Fibroblast of mammary gland (primary cell): ENCODE measurements at regions not wholly inside any gene's neighbourhood (a gene's known extent, or its start where the extent isn't known, plus 50 kb on each side); places are given as distances from the start of the nearest gene placed in this dataset.

ENCODE experiments used
- DNase-seq: peaks from one replicate; pipeline ENCODE4 v3.0.0-alpha.2; 2010; ENCODE audit warnings: low read depth
- H3K4me3 ChIP-seq: 2 replicates; pipeline ENCODE4 v1.5.1; 2011; ENCODE audit warnings: low read depth, mild to moderate bottlenecking, low read length, moderate library complexity; ENCODE audit not compliant: control insufficient read depth
- TF ChIP-seq, protein P1 (sequence below): conservative IDR thresholded peaks from 2 replicates; pipeline ENCODE4 v1.5.1; 2011; ENCODE audit warnings: low read depth, low read length, inconsistent platforms; ENCODE audit not compliant: control insufficient read depth, insufficient read depth

DNA sequence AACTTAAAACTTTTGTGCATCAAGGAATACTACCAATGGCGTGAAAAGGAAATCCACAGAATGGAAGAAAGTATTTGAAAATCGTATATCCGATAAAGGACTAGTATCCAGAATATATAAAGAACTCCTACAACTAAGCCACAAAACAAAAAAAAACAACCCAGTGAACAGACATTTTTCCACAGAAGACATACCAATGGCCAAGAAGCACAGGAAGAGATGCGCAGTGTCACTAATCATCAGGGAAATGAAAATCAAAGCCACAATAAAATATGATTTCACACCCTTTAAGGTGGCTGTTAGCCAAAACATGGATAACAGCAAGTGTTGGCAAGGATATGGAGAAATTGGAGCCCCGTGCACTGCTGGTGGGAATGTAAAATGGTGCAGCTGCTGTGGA lies 203.3 kb downstream of the SEC14L1 start:
- no peak overlapping the region for H3K4me3 ChIP-seq
- DNase-seq = no peak
- TF ChIP-seq, protein P1, sequence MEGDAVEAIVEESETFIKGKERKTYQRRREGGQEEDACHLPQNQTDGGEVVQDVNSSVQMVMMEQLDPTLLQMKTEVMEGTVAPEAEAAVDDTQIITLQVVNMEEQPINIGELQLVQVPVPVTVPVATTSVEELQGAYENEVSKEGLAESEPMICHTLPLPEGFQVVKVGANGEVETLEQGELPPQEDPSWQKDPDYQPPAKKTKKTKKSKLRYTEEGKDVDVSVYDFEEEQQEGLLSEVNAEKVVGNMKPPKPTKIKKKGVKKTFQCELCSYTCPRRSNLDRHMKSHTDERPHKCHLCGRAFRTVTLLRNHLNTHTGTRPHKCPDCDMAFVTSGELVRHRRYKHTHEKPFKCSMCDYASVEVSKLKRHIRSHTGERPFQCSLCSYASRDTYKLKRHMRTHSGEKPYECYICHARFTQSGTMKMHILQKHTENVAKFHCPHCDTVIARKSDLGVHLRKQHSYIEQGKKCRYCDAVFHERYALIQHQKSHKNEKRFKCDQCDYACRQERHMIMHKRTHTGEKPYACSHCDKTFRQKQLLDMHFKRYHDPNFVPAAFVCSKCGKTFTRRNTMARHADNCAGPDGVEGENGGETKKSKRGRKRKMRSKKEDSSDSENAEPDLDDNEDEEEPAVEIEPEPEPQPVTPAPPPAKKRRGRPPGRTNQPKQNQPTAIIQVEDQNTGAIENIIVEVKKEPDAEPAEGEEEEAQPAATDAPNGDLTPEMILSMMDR = no peak

DNA sequence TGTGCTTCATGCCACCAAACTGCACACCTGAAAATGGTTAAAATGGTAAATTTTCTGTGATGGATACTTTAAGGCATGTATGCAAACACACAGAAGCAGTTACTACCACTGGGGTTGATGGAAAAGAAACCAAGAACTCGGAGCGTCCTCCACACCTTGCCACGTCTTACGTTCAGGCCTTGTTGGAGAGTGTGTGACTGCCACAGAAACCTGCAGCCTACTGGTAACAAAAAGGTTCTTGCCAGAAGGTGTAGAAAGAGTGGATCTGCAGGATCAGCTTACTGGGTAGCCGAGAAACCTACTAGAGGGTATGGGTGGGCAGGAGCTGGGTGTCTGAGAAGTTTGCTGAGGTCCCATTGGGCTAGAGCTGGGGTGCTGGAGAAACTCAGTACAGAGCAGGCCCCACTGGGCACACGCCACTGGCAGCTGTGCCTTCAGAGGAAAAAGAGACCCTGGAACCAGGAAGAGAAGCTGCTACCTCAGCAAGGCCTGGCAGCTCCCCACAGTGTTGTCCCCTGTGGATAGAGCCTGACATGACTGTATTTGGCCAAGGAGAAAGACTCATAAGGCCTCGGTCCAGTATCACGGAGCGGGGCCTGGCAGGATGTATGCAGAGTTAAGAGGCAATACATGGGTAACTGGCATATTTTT lies 204.6 kb downstream of the SEC14L1 start:
- no peak overlapping the region for H3K4me3 ChIP-seq
- TF ChIP-seq, protein P1 = no peak
- peak; percentile 39 for DNase-seq

DNA sequence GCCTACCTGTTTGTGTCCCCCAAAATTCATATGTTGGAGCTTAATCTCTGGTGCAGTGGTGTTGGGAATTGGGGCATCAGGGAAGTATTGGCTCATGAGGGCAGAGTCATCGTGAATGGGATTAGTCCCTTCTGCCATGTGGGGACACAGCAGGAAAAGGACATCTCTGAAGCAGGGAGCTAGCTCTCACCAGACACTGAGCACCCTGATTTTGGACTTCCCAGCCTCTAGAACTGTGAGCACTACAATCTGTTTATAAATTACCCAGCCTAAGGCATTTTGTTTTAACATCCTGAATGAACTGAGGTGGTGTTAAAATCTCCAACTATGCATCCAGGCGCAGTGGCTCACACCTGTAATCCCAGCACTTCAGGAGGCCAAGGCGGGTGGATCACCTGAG lies 206.0 kb downstream of the SEC14L1 start:
- DNase-seq = no peak
- H3K4me3 ChIP-seq = no peak overlapping the region
- TF ChIP-seq, protein P1 = no peak

DNA sequence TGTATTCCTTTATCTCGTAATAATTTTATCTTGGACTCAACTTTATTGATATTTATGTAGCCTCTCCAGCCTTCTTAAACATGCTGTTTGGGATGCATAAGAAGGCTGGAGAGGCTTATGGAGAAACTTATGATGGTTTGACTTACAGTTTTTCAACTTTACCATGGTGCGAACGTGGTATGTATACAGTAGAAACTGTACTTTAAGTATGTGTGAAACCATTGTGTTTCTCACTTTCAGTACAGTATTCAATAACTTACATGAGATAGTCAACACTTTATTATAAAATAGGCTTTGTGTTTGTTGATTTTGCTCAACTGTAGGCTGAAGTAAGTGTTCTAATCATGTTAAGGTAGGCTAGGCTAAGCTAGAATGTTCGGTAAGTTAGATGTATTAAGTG lies 206.8 kb downstream of the SEC14L1 start:
- TF ChIP-seq, protein P1 = no peak
- H3K4me3 ChIP-seq = no peak overlapping the region
- DNase-seq = no peak

DNA sequence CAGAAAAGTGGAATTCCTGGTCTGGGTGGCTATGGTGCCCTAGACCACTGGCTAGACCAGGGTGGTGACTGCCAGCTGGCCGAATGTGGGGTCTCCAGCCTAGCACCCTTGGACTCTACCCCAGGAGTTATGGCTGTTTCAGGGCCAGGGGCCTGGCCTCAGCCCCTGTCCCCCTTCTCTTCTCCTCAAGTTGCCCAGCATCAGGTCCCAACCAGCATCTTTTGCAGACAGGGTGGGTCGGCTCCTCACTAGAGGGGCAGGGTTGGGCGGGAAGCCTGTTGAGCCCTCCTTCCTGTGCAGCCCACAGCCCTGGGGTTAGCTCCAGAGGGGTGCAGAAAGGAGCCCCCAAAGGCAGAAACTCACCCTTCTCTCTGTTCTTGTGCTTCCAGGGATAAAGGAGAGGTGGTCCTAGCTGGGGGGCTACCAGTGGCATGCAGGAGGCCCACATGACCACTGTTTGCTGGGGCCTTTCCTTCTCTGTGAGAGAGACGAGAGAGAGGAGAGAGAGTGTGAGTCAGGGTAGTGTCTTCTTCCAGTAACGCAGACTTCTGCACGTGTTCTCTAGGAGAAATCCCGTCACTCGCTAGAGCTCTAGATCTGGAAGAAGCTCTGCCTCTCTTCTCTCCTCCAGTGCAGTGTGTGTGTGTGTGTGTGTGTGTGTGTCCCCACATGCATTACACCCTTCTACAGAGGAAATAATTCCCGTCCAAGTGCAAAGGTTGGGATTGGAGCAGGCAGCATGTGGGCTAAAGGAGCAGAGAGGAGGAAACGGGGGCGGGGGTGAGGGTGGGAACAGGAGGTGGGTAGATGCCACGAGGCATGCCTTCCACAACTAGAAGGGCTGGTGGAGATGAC lies 209.4 kb downstream of the SEC14L1 start:
- no peak overlapping the region for H3K4me3 ChIP-seq
- TF ChIP-seq, protein P1 = no peak
- DNase-seq = peak; percentile 91

DNA sequence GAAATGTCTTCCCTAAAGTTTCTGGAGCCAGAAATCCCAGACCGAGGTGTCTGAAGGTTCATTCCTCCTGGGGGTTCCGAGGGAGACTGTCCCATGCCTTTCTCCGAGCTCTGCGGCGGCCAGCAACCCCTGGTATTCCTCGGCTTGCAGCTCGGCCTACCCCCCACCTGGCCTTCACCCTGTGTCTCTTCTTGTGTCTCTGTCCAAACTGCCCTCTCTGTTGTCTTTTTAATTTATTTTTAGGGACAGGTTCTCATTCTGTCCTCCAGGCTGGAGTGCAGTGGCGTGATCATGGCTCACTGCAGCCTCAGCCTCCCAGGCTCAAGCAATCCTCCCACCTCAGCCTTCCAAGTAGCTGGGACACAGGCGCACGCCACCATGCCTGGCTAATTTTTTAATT lies 211.7 kb downstream of the SEC14L1 start:
- no peak for DNase-seq
- TF ChIP-seq, protein P1 = no peak
- H3K4me3 ChIP-seq = no peak overlapping the region
